Liver (tissue), 3 donors: ENCODE measurements at regions not wholly inside any gene's neighbourhood (a gene's known extent, or its start where the extent isn't known, plus 50 kb on each side); places are given as distances from the start of the nearest gene placed in this dataset.

Experiments used
- ATF3 ChIP-seq: IDR thresholded peaks from 2 replicates; pipeline ENCODE4 v1.6.1; 2016; ENCODE audit warnings: antibody characterized with exemption
- CTCF ChIP-seq: fragments of 150-350 bp; IDR thresholded peaks from 2 replicates; pipeline ENCODE4 v1.5.1; 2017; ENCODE audit warnings: improper control_type of control experiment, low read depth, low read length; ENCODE audit not compliant: missing input control
- EGR1 ChIP-seq, 2 donors: IDR thresholded peaks; 2 replicates each; pipeline ENCODE4 v1.6.1; 2016 to 2018; ENCODE audit warnings: antibody characterized with exemption in 2 of 2, low read depth in 2 of 2
- GABPA ChIP-seq, 2 donors: IDR thresholded peaks in 1 of 2; conservative IDR thresholded peaks in 1 of 2; 2 replicates each; pipeline ENCODE4 v1.6.1; 2016; ENCODE audit warnings: antibody characterized with exemption in 2 of 2, mild to moderate bottlenecking in 1 of 2, moderate library complexity in 1 of 2
- JUND ChIP-seq, 2 donors: IDR thresholded peaks; 2 replicates each; pipeline ENCODE4 v1.6.1; 2016; ENCODE audit warnings: antibody characterized with exemption in 2 of 2
- REST ChIP-seq: IDR thresholded peaks from 2 replicates; pipeline ENCODE4 v1.6.1; 2016; ENCODE audit warnings: antibody characterized with exemption, mild to moderate bottlenecking
- RXRA ChIP-seq, 2 donors: IDR thresholded peaks; 2 replicates each; pipeline ENCODE4 v1.6.1; 2017 to 2018; ENCODE audit warnings: antibody characterized with exemption in 2 of 2, mild to moderate bottlenecking in 1 of 2
- SP1 ChIP-seq: IDR thresholded peaks from 2 replicates; pipeline ENCODE4 v1.6.1; 2018; ENCODE audit warnings: antibody characterized with exemption, mild to moderate bottlenecking
- TAF1 ChIP-seq: conservative IDR thresholded peaks from 2 replicates; pipeline ENCODE4 v1.6.1; 2016; ENCODE audit warnings: antibody characterized with exemption, mild to moderate bottlenecking
- YY1 ChIP-seq: IDR thresholded peaks from 2 replicates; pipeline ENCODE4 v1.6.1; 2016; ENCODE audit warnings: antibody characterized with exemption, mild to moderate bottlenecking
- donor health status: healthy.
- donor health status: healthy.

- no peak for TF ChIP-seq CTCF
- no peak for TF ChIP-seq REST
- no peak for TF ChIP-seq ATF3
- no peak for TF ChIP-seq YY1
- TF ChIP-seq GABPA (IDR thresholded peaks at IDR 0.05 in 1 of 2, conservative IDR thresholded peaks at IDR 0.05 in 1 of 2), result no peak
- no peak for TF ChIP-seq JUND (IDR thresholded peaks at IDR 0.05)
- no peak for TF ChIP-seq TAF1
- TF ChIP-seq SP1, result no peak
- TF ChIP-seq RXRA (IDR thresholded peaks at IDR 0.05), result no peak
- no peak for TF ChIP-seq EGR1 (IDR thresholded peaks at IDR 0.05; ENCODE audit: low read depth in 2 of 2)
These were observed 376.8 kb upstream of the STEAP1 start for GRCh38 chr7:89777499-89777898.
